ENCODE measurements at regions not wholly inside any gene's neighbourhood (a gene's known extent, or its start where the extent isn't known, plus 50 kb on each side); places are given as distances from the start of the nearest gene placed in this dataset.

GRCh38 chrX:34223574-34223973 lies 91.5 kb upstream of the FAM47A start:
- Histone ChIP-seq H3K9me2 (no peaks in the 10 kb centered on the region), H3K9ac (no peak overlapping the region), H3F3A (replicated peaks; ENCODE audit: insufficient read depth) (no peaks in the 10 kb centered on the region), H2AFZ (ENCODE audit: low read depth) (no peak overlapping the region), H3K4me2 (no peak overlapping the region), H3K4me3 (ENCODE audit: low read depth in 2 of 2, low read length in 1 of 2) (no peak overlapping the region), H3K27ac (ENCODE audit: low read depth in 2 of 2, low read length in 1 of 2) (no peak overlapping the region), H3K9me3 (no peaks in the 10 kb centered on the region), H3K36me3 (replicated peaks in 1 of 2; ENCODE audit: control insufficient read depth in 1 of 2, insufficient read depth in 2 of 2, low read length in 1 of 2) (no peaks in the 10 kb centered on the region), H3K79me2 (ENCODE audit: insufficient read depth) (no peaks in the 10 kb centered on the region), H3K27me3 (ENCODE audit: insufficient read depth) (no peaks in the 10 kb centered on the region), H3K4me1 (ENCODE audit: control insufficient read depth in 1 of 2, insufficient read depth in 2 of 2, low read depth in 1 of 2, low read length in 1 of 2) (no peaks in the 10 kb centered on the region), H4K20me1 (ENCODE audit: insufficient read depth) (no peaks in the 10 kb centered on the region)
- TF ChIP-seq RCOR1 (IDR thresholded peaks at IDR 0.05; ENCODE audit: low read length): no peak
- TF ChIP-seq NRF1 (IDR thresholded peaks at IDR 0.05; ENCODE audit: low read depth, low read length): no peak
- no peak for TF ChIP-seq JUND (IDR thresholded peaks at IDR 0.05)
- TF ChIP-seq MAX (IDR thresholded peaks at IDR 0.05; ENCODE audit: low read depth): no peak
- TF ChIP-seq RXRA (IDR thresholded peaks at IDR 0.05; ENCODE audit: borderline replicate concordance, low read depth): no peak
- TF ChIP-seq RFX5 (IDR thresholded peaks at IDR 0.05; ENCODE audit: low read length): no peak
- TF ChIP-seq GATA2 (CRISPR knock-in tag; IDR thresholded peaks at IDR 0.05): no peak
- DNase-seq: no peak
- POLR2A ChIA-PET: no interaction called here
- CTCF ChIA-PET: no interaction called here
- 8% methylated on average over 3 of the region's 3 CpGs for WGBS (ENCODE audit: low lambda C conversion rate)

DNA sequence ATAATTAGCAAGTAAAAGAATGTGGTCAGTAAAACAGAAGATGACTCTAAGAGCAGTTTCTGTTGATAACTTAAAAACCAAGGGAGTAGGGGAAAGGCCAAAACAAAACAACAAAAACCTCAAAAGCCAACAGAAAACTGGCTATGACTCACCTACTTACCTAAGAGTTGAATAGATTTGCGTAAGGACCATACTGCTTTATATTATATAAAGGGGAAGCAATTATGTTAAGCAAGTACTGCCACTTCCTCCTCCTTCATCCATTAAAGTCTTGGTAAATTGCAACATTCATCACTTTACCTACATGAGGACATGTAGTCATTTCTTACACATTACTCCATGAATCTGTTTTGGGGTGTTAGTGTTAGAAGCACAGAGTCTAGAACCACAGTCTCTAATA lies 85.9 kb upstream of the FAM47A start:
- POLR2A ChIA-PET: no interaction called here
- no peaks in the 10 kb centered on the region for H3K27me3 ChIP-seq (ENCODE audit: insufficient read depth)
- no peaks in the 10 kb centered on the region for H3K4me1 ChIP-seq (ENCODE audit: control insufficient read depth in 1 of 2, insufficient read depth in 2 of 2, low read depth in 1 of 2, low read length in 1 of 2)
- H3K9ac ChIP-seq: no peak overlapping the region
- no peaks in the 10 kb centered on the region for H3K9me2 ChIP-seq
- no peak overlapping the region for H3K4me3 ChIP-seq (ENCODE audit: low read depth in 2 of 2, low read length in 1 of 2)
- TF ChIP-seq RFX5 (IDR thresholded peaks at IDR 0.05; ENCODE audit: low read length) (no peak), FOSL2 (IDR thresholded peaks at IDR 0.05; ENCODE audit: borderline replicate concordance, low read depth) (no peak), NFIC (IDR thresholded peaks at IDR 0.05; ENCODE audit: borderline replicate concordance) (no peak)
- DNase-seq: no peak
- no peaks in the 10 kb centered on the region for H3K36me3 ChIP-seq (replicated peaks in 1 of 2; ENCODE audit: control insufficient read depth in 1 of 2, insufficient read depth in 2 of 2, low read length in 1 of 2)
- no peaks in the 10 kb centered on the region for H3K9me3 ChIP-seq
- no peak overlapping the region for H2AFZ ChIP-seq (ENCODE audit: low read depth)
- H3K27ac ChIP-seq (ENCODE audit: low read depth in 2 of 2, low read length in 1 of 2): no peak overlapping the region
- 20% methylated on average over 1 of the region's 1 CpG for WGBS (ENCODE audit: low lambda C conversion rate)
- H3K4me2 ChIP-seq: no peak overlapping the region
- no peaks in the 10 kb centered on the region for H3K79me2 ChIP-seq (ENCODE audit: insufficient read depth)
- no peaks in the 10 kb centered on the region for H3F3A ChIP-seq (replicated peaks; ENCODE audit: insufficient read depth)
- H4K20me1 ChIP-seq (ENCODE audit: insufficient read depth): no peaks in the 10 kb centered on the region
- CTCF ChIA-PET: interaction anchor here (0.7 kb wide), 1 partner anchor 413 kb away, joined by 3 read pairs; no protein-coding TSS in a partner anchor

DNA sequence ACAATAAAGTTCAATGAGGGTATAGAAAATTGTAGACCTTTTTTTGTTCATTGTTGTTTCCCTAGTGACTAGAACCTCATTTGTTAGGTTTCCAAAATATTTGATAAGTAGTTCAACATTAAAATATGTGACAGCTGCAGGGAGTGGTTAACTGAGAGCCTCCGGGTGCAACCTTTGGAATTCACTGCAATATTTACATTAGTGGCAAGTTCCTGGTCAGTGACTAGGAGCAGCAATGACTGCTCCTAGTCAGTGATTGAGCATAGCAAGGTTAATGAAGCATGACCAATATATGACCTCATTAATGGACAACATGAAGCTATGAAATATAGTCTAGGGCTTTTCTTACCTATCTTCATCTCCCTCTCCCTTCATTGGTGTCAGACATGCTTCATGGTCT lies 65.8 kb upstream of the FAM47A start:
- WGBS (ENCODE audit: low lambda C conversion rate): 37% methylated on average over 1 of the region's 1 CpG
- H3K27ac ChIP-seq (ENCODE audit: low read depth in 2 of 2, low read length in 1 of 2): no peak overlapping the region

More for the DNA sequence above, 65.8 kb upstream of the FAM47A start:
- Histone ChIP-seq H3K79me2 (ENCODE audit: insufficient read depth) (no peaks in the 10 kb centered on the region), H3K4me1 (ENCODE audit: control insufficient read depth in 1 of 2, insufficient read depth in 2 of 2, low read depth in 1 of 2, low read length in 1 of 2) (no peaks in the 10 kb centered on the region), H3K9ac (no peak overlapping the region), H2AFZ (ENCODE audit: low read depth) (no peak overlapping the region), H4K20me1 (ENCODE audit: insufficient read depth) (no peaks in the 10 kb centered on the region), H3K4me2 (no peak overlapping the region), H3K27me3 (ENCODE audit: insufficient read depth) (no peaks in the 10 kb centered on the region), H3F3A (replicated peaks; ENCODE audit: insufficient read depth) (no peaks in the 10 kb centered on the region), H3K9me3 (no peaks in the 10 kb centered on the region), H3K9me2 (peaks cover 4% of the 10 kb centered on the region; the same call in 1 of the 2 replicates), H3K36me3 (replicated peaks in 1 of 2; ENCODE audit: control insufficient read depth in 1 of 2, insufficient read depth in 2 of 2, low read length in 1 of 2) (no peaks in the 10 kb centered on the region), H3K4me3 (ENCODE audit: low read depth in 2 of 2, low read length in 1 of 2) (no peak overlapping the region)
- CTCF ChIA-PET: no interaction called here
- no peak for DNase-seq
- POLR2A ChIA-PET: no interaction called here
- TF ChIP-seq JUND (IDR thresholded peaks at IDR 0.05): no peak
- TF ChIP-seq PBX3 (IDR thresholded peaks at IDR 0.05): no peak
- no peak for TF ChIP-seq NFIC (IDR thresholded peaks at IDR 0.05; ENCODE audit: borderline replicate concordance)

All from SK-N-SH (cell line).